Hepatic stellate cell (primary cell): ENCODE measurements at regions not wholly inside any gene's neighbourhood (a gene's known extent, or its start where the extent isn't known, plus 50 kb on each side); places are given as distances from the start of the nearest gene placed in this dataset.

Experiments
- DNase-seq: peaks from one replicate; pipeline ENCODE4 v3.0.0; 2011; ENCODE audit warnings: low spot score

- DNase-seq: no peak
These were observed 552.1 kb downstream of the DCDC2C start for GRCh38 chr2:4255491-4255890.

GRCh38 chr2:4256351-4256750, 553.0 kb downstream of the DCDC2C start:
- DNase-seq: no peak

- DNase-seq: no peak
These were observed 555.2 kb downstream of the DCDC2C start for GRCh38 chr2:4258563-4258962.

GRCh38 chr2:4265936-4266335, 562.6 kb downstream of the DCDC2C start:
- no peak for DNase-seq

- DNase-seq: no peak
These were observed 566.5 kb downstream of the DCDC2C start for GRCh38 chr2:4269885-4270284.

- no peak for DNase-seq
These were observed 569.0 kb downstream of the DCDC2C start for GRCh38 chr2:4272261-4272858.

GRCh38 chr2:4278392-4278791, 575.0 kb downstream of the DCDC2C start:
- no peak for DNase-seq

GRCh38 chr2:4279431-4279830, 576.1 kb downstream of the DCDC2C start:
- DNase-seq: no peak

GRCh38 chr2:4291430-4291829, 588.1 kb downstream of the DCDC2C start:
- no peak for DNase-seq

- DNase-seq: no peak
These were observed 592.3 kb downstream of the DCDC2C start for GRCh38 chr2:4295680-4296079.

- no peak for DNase-seq
These were observed 597.2 kb downstream of the DCDC2C start for GRCh38 chr2:4300616-4301015.

GRCh38 chr2:4324531-4324930, 621.2 kb downstream of the DCDC2C start:
- DNase-seq: no peak

GRCh38 chr2:4336864-4337263, 633.5 kb downstream of the DCDC2C start:
- DNase-seq: no peak

GRCh38 chr2:4338345-4338744, 635.0 kb downstream of the DCDC2C start:
- no peak for DNase-seq

- DNase-seq: no peak
These were observed 637.2 kb downstream of the DCDC2C start for GRCh38 chr2:4340536-4340935.

GRCh38 chr2:4346628-4347027, 643.3 kb downstream of the DCDC2C start:
- DNase-seq: no peak

- DNase-seq: no peak
These were observed 650.3 kb downstream of the DCDC2C start for GRCh38 chr2:4353668-4354067.

GRCh38 chr2:4354164-4354563, 650.8 kb downstream of the DCDC2C start:
- no peak for DNase-seq

GRCh38 chr2:4354678-4355077, 651.3 kb downstream of the DCDC2C start:
- no peak for DNase-seq

- DNase-seq: no peak
These were observed 652.7 kb downstream of the DCDC2C start for GRCh38 chr2:4356109-4356508.

GRCh38 chr2:4356541-4356940, 653.2 kb downstream of the DCDC2C start:
- DNase-seq: no peak

GRCh38 chr2:4357121-4357520, 653.7 kb downstream of the DCDC2C start:
- DNase-seq: no peak

GRCh38 chr2:4358837-4359236, 655.5 kb downstream of the DCDC2C start:
- no peak for DNase-seq

- no peak for DNase-seq
These were observed 665.5 kb downstream of the DCDC2C start for GRCh38 chr2:4368907-4369306.
